GM08714 (cell line): ENCODE measurements at regions not wholly inside any gene's neighbourhood (a gene's known extent, or its start where the extent isn't known, plus 50 kb on each side); places are given as distances from the start of the nearest gene placed in this dataset.

Source experiments
- H3K4me3 ChIP-seq: fragments of 200-500 bp; sonication (Bioruptor generic); 2 replicates; pipeline ENCODE4 v1.5.1; 2014; ENCODE audit warnings: mild to moderate bottlenecking, low read length, inconsistent platforms
- ZNF274 ChIP-seq: IDR thresholded peaks from 2 replicates; pipeline ENCODE4 v1.6.1; 2012; ENCODE audit warnings: mild to moderate bottlenecking, low read depth, low read length

DNA sequence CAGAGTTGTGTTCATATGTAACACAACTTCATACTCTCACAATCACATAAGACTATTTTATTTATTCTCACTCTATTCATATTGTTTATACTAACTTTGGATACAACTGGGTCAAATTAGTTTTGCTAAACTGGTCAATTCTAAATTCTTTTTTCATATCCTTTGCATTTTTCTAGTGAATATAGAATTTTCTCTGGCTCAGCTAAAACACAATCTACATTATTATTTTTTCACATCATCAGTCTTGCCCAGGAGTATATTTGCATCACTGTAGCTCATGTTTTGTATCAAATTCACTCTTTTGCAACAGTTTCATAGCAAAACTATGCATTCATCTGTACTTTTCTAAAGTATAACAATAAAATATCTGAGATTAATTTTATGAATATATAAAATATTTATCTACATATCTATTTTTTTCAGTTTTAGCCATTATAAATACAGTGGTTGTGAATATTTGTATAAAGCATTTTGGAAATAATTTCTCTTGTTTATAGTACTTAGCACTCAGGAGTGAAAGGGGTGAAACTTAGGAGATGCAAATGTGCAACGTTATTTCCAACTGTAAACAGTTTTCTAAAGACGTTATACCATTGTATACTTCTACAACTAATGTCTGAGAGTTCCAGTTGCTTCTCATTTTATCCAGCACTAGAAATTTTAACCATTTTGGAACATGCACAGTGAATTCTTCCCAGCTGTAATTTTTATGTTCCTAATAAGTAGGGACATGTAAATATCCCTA lies 854.6 kb downstream of the CBLN2 start:
- no peak for TF ChIP-seq ZNF274
- H3K4me3 ChIP-seq = no peak overlapping the region

DNA sequence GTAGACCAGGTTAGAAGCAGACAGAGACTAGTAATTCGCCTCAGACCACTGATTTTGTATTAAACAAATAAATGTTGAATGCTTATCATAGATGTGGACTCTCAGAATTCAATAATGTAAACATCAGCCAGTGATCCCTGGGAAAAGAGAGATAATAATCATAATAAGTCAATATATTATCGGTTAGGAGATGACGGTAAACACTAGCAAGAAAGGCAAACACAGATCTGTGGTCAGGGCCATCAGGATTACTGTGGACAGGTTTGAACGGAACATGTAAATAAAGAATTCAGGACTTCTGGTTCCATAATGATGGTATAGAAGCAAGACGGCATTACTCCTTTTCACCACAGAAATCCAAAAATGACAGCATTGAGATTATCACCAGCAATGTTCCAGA lies 861.6 kb downstream of the CBLN2 start:
- H3K4me3 ChIP-seq = no peak overlapping the region
- no peak for TF ChIP-seq ZNF274

DNA sequence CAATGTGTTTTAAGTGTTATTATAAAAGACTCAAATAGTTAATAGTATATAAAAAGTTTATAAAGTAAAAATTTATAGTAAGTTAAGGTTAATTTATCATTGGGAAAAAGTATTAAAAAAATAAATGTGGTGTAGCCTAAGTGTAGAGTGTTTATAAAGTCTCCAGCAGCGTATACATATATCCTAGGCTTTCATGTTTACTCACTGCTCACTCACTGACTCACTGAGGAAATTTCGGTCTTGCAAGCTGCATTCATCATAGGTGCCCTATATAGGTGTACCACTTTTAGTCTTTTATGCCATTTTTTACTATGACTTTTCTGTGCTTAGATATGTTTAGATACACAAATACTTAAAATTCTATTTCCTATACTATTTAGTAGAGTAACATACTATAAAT lies 866.0 kb downstream of the CBLN2 start:
- no peak overlapping the region for H3K4me3 ChIP-seq
- no peak for TF ChIP-seq ZNF274

DNA sequence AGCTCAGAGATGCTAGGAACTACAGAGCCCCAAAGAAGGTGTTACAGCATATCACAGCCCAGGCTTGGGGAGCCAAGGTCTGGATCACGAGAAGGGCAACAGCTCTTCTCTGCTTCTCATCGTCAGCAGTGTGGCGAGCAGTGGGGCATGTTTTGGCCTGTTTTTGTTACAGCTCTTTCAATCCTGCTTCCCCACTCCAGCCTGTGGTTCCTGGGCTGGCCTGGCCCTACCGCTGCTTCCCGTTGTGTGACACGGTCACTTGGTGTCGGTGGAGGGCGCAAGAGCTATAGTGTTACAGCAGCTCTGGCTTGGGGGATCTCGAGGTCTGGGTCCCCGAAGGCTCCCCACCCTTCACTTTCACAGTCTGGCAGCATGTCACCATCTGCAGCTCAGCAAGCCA lies 870.2 kb downstream of the CBLN2 start:
- TF ChIP-seq ZNF274 = no peak
- no peak overlapping the region for H3K4me3 ChIP-seq

DNA sequence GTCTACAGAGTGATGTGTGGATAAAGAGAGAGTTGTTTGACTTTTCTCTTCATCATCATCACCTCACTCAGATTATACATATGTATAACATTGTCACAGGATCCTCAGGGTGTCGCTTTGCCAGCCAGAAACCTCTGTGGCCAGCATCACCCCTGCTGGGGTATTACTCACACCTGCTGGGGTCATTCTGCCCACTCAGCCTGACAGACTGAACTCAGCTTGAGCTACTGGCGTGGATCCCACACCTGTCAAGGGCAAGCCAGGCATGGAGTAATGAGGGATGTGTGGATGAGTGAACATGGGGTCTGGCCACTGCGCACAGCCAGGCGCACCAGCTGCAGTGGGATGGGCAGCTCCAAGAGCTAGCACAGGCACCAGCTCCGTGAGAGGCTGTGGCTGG lies 870.6 kb downstream of the CBLN2 start:
- no peak overlapping the region for H3K4me3 ChIP-seq
- no peak for TF ChIP-seq ZNF274

DNA sequence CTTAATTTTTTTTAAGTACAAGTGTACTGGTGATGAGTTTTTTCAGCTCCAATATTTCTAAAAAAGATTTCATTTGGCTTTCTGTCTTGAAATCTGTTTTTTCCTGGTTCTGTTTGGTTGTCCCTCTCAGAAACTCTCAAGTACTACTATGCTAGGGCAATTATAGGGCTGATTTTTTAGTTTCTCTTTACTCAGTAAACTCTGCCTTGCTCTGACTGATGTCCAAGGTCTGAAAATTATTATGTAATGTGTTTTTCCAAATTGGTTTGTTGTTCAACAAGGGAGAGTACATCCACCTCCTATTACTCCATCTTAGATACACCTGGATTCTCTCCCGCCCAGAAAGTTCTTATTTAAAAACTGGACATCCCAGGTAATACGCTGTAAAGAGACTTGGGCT lies 877.7 kb downstream of the CBLN2 start:
- H3K4me3 ChIP-seq = no peak overlapping the region

DNA sequence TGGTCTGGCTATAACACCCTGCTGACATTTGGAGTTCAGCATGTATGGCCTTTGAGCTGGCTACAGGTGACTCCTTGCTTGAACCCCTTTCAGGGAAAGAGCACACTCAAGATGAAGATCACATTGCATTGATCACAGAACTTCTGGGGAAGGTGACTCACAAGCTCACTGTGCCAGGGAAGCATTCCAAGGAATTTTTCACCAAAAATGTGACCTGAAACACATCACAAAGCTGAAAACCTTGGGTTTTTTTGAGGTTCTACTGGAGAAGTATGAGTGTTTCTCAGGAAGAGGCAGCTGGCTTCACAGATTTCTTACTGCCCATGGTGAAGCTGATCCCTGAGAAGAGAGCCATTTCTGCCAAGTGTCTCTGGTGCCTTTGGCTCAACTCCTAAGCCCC lies 879.0 kb downstream of the CBLN2 start:
- TF ChIP-seq ZNF274 = no peak
- H3K4me3 ChIP-seq = no peak overlapping the region

More for the DNA sequence above, 877.7 kb downstream of the CBLN2 start:
- no peak for TF ChIP-seq ZNF274

DNA sequence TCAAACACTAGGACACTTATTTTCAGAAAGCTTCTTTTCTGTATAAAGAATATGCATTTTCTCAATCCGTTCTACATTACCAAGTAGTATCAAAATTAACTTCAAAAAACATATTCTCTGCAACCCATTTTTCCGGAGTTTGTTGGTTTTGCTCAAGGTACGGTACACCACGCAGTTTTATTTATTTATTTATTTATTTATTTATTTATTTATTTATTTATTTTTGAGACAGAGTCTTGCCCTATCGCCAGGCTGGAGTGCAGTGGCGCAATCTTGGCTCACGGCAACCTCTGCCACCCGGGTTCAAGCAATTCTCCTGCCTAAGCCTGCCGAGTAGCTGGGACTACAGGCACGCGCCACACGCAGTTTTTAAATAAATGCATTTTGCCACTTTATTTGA lies 900.3 kb downstream of the CBLN2 start:
- no peak overlapping the region for H3K4me3 ChIP-seq
- TF ChIP-seq ZNF274 = no peak

DNA sequence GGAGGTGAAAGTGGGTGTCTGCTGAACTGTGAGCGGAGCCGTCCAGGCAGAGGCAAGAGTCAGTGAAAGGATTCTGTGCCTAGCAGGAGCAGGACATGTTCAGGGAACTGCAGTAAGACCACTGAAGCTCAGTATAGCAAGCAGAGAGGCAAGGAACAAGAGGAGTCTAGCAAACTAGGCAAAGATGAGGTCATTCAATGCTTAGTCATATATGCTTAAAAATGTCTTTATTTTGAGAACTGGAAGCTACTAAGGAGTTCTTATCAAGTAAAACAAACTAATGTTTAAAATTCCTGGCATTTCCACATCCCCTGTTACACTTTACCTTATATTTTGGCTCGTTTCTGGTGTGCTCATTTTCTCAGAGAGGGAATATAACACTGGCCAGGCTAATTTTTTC lies 913.4 kb downstream of the CBLN2 start:
- no peak for TF ChIP-seq ZNF274
- no peak overlapping the region for H3K4me3 ChIP-seq

DNA sequence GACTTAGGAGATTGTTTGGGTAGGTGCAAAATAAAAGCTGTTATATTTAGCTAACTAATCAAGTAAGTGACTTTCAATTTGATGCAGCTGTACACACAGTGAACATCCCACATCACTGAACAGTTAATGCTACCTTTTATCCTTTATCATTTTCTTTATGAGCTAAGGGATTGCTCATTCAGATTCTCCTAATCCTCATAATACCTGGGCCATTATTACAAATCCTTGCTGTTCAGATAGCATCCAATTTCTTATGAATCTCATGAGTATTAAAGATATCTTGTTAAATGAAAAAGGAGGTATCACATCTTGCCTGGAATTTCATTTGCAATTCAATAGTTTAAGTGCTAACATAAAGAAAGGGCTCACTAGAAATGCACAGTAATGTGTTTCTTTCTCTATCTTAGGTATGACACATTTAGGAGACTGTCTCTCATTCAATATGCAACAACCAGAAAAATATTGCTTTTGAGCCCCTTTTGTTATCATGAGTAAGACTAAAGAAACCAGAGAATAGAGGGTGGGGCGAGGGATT lies 918.5 kb downstream of the CBLN2 start:
- H3K4me3 ChIP-seq = no peak overlapping the region
- no peak for TF ChIP-seq ZNF274

DNA sequence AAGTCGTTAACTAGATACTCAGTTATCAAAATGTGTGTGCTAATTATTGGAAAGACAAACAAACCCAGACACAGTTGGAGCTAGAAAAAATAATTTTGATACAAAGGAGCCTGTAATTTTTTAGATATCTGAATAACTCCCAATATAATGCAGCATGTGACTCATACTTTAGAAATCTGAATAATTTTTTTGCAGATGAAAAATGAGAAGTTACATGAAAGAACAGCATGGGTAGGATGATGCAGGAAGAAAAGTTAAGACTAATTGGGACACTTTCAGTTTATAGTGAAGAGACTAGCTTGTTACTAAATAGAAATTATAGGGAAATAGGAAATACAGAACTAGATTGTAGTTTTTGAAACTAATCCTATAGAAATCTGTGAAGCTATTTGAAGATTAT lies 945.8 kb downstream of the CBLN2 start:
- no peak overlapping the region for H3K4me3 ChIP-seq
- no peak for TF ChIP-seq ZNF274

DNA sequence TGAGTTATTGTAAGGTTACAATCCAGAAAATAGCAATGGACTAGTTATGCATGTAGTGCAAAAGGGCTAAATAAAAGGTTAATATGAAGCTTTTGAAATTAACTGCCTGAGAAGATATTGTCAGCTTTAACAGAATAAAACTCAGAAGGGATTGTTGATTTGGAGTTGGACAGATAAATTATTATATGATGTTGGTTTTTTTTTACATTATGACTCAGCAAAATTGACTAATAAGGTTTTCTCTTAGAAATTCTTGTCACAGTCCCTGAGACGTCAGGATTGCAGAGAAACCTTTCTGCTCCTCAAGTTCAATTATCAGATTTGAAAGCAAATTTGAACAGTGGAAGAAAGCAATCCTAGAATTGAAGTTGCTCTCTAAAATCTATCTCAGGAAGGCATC lies 946.9 kb downstream of the CBLN2 start:
- no peak for TF ChIP-seq ZNF274
- H3K4me3 ChIP-seq = no peak overlapping the region

DNA sequence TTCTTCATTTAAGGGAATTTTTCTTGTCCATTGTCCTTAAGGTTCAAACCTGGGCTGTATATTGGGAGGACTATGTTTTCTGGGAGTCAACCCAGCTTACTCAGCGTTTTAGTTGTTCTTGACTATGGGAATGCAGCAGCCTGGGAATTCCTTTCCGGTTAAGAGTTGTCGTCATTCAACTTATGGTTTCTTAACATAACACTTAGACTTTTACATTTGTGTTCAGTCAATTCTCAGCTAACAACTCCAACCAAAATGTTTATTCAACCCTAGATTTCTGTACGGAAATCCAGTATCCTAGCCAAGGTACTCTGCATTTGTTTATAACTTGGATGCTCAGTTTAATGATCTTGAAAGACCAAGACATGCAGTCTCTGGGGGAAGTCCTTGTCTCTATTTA lies 960.9 kb downstream of the CBLN2 start:
- no peak overlapping the region for H3K4me3 ChIP-seq
- TF ChIP-seq ZNF274 = no peak

DNA sequence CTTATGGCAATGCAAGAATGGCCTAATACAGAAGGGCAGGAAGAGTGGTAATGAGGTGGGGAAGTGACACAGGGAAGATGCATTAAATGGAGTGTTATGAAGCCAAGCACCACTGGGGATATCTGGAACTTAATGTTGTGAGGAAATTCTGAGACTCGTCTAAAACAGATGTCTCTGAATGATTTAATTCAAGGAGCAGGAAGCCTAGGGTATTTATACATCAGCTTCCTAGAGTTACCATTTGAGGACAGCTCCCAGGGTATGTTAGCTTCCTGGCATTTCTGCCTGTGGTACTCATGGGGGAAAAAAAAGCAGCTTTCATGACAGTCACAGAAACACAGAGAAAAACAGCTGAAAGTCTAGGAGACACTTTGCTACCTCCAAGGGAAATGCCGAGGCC lies 989.5 kb downstream of the CBLN2 start:
- H3K4me3 ChIP-seq = no peak overlapping the region
- no peak for TF ChIP-seq ZNF274

DNA sequence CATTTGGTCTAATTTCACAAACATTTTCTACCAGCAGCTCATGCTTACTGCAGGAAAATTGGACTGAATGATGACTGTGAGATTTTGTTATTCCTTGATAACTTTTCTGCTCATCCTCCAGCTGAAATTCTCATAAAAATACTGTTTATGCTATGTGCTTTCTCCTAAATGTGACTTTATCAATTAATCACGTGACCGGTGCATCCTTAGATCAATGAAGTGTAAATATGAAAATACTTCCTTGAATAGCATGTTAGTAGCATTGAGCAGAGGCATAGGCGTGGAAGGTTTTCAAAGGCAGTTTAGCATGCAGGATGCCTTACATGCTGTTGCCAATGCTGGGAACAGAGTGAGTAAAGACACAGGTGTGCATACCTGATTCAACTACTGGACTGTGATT lies 1002.5 kb downstream of the CBLN2 start:
- H3K4me3 ChIP-seq = no peak overlapping the region
- no peak for TF ChIP-seq ZNF274
